Activated CD4-positive, CD25-positive, alpha-beta regulatory T cell treated with anti-CD3 and anti-CD28 coated beads, Interleukin-2, amount 50 U/mL, for 72 hours (primary cell): ENCODE measurements at regions not wholly inside any gene's neighbourhood (a gene's known extent, or its start where the extent isn't known, plus 50 kb on each side); places are given as distances from the start of the nearest gene placed in this dataset.

Experiments
- DNase-seq: peaks from one replicate; pipeline ENCODE4 v3.0.0; 2021

DNA sequence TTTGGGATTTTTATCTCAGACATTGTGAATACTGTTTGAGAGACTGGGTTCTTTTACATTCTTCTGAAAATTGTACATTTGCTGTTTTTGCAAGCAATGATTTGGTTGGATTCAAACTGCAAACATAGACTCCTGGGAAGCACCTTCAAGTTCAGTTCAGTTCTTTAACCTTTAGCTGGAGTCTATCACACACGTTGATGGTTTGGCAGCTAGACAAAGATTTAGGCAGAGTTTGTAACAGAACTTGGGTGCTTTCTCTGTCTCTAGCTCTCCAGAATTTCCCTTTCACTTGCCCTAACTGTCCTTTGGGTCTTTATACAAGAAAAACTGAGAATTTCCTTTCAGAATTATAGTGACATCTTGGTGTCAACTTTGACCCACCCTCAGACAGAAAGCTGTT lies 556.6 kb downstream of the DIAPH3 start:
- DNase-seq = no peak

DNA sequence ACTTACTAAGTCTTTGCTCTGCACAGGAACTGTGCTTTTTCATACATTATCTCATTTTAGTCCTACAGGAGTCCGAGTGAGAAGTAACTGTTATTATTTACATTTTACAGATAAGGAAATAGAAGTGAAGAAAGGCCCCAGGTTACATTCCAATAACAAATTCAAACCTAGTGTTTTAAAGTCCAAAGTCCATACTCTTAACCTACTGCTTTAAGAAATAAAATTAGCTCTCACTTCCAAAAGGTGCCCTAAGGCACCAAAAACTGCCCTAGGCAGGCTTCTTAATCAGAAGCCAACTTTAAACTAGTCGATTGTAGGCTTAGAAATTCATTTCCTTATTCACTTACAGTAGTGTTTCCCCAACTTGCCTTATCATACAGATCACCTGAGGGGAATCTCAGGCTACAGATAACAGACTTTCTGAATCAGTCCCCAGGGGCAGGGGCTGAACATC lies 555.9 kb downstream of the DIAPH3 start:
- DNase-seq = no peak

DNA sequence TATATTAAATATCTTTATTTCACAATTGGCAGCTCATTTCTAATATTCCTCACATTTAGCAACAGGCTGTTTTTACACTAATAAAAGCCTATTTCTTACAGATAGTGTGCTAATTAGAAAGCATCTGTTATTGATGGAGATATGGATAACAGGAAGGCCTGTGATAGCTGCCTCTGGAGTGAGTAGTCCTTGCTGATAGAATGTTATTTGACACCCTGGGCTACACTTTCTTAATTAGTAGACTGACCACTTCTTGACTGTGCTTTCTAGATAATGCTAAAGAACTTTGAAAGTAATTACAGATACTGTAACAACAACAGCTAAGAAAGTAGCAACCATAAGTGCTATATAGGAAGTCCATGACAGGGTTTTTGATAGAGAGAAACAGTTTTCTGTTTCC lies 554.3 kb downstream of the DIAPH3 start:
- DNase-seq = no peak
